Gastroesophageal sphincter (tissue), 4 donors: ENCODE measurements at regions not wholly inside any gene's neighbourhood (a gene's known extent, or its start where the extent isn't known, plus 50 kb on each side); places are given as distances from the start of the nearest gene placed in this dataset.

Experiments used
- ATAC-seq: fragments of 150-250 bp; one replicate; pipeline ENCODE4 v1.9.1; 2016; ENCODE audit warnings: mild to moderate bottlenecking, moderate library complexity
- H3K27ac ChIP-seq, 4 donors: fragments of 200-600 bp; sonication (generic) in 3 of 4; 1 replicate in 3 of 4; 2 replicates in 1 of 4; pipeline ENCODE4 v1.5.1; 2016 to 2019
- H3K27me3 ChIP-seq: fragments of 200-600 bp; sonication (generic); one replicate; pipeline ENCODE4 v1.5.1; 2019
- H3K36me3 ChIP-seq, 2 donors: fragments of 200-600 bp; sonication (generic); one replicate each; pipeline ENCODE4 v1.5.1; 2019; ENCODE audit warnings: control low read depth in 1 of 2
- H3K4me1 ChIP-seq, 3 donors: fragments of 200-600 bp; sonication (generic); 1 replicate in 2 of 3; 2 replicates in 1 of 3; pipeline ENCODE4 v1.5.1; 2016 to 2019; ENCODE audit warnings: control low read depth in 2 of 3
- H3K4me3 ChIP-seq, 2 donors: fragments of 200-600 bp; sonication (generic); one replicate each; pipeline ENCODE4 v1.5.1; 2019; ENCODE audit warnings: mild to moderate bottlenecking in 1 of 2, moderate library complexity in 1 of 2
- H3K9me3 ChIP-seq, 3 donors: fragments of 200-600 bp; sonication (generic); one replicate each; pipeline ENCODE4 v1.5.1; 2017 to 2019; ENCODE audit warnings: control low read depth in 2 of 3
- EP300 ChIP-seq: sonication (generic); formaldehyde crosslinking; IDR thresholded peaks from one replicate; pipeline ENCODE4 v1.6.1; 2017; ENCODE audit warnings: antibody characterized with exemption, mild to moderate bottlenecking
- POLR2A ChIP-seq, 2 donors: fragments of 450-650 bp; IDR thresholded peaks; one replicate each; pipeline ENCODE4 v1.6.1; 2017; ENCODE audit warnings: antibody characterized with exemption in 2 of 2, mild to moderate bottlenecking in 2 of 2, moderate library complexity in 1 of 2
- POLR2AphosphoS5 ChIP-seq: sonication (generic); formaldehyde crosslinking; IDR thresholded peaks from one replicate; pipeline ENCODE4 v1.6.1; 2017; ENCODE audit warnings: antibody characterized with exemption
- WGBS, 2 donors: methylation state at CpG; one replicate each; pipeline ENCODE4 v1.1.5; 2018; ENCODE audit warnings: low coverage in 1 of 2; 5-methylcytosine and 5-hydroxymethylcytosine counted together
- TF ChIP-seq, protein P1 (sequence below), 4 experiments: fragments of 200-600 bp in 2 of 4; fragments of 450-650 bp in 2 of 4; sonication (generic) in 1 of 4; IDR thresholded peaks; one replicate each; pipeline ENCODE4 v1.5.1; 2017 to 2019; ENCODE audit warnings: antibody characterized with exemption in 4 of 4, mild to moderate bottlenecking in 2 of 4, moderate library complexity in 2 of 4

DNA sequence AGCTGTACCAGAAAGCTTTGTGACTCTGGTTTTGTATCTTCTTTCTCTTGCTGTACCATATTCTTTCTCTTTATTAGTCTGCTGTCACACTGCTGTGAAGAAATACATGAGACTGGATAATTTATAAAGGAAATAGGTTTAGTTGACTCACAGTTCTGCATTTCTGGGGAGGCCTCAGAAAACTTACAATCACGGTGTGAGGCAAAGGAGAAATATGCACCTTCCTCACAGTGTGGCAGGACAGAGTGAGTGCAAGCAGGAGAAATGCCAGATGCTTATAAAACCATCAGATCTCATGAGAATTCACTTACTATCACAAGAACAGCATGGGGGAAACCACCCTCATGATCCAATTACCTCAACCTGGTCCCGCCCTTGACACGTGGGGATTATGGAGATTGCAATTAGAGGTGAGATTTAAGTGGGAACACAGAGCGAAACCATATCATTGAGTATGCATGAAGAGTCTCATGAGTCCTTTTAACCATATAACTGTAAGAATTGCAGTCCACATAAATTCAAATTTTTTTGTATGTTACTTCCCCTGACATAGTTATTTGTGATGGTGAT, 67.4 kb upstream of the INPP4B start:
- Histone ChIP-seq H3K9me3 (no peaks in the 10 kb centered on the region), H3K27ac (peak overlapping the region; percentile 50 to 80 (median 62)), H3K4me1 (peaks cover 0 to 20% (median 7%) of the 10 kb centered on the region in 3 donors), H3K36me3 (no peaks in the 10 kb centered on the region), H3K4me3 (no peak overlapping the region), H3K27me3 (no peaks in the 10 kb centered on the region)
- WGBS, 2 donors = 67 to 77% methylated on average over 3 to 4 of the region's 4 CpGs
- peak; percentile 39 for ATAC-seq
- TF ChIP-seq, protein P1, sequence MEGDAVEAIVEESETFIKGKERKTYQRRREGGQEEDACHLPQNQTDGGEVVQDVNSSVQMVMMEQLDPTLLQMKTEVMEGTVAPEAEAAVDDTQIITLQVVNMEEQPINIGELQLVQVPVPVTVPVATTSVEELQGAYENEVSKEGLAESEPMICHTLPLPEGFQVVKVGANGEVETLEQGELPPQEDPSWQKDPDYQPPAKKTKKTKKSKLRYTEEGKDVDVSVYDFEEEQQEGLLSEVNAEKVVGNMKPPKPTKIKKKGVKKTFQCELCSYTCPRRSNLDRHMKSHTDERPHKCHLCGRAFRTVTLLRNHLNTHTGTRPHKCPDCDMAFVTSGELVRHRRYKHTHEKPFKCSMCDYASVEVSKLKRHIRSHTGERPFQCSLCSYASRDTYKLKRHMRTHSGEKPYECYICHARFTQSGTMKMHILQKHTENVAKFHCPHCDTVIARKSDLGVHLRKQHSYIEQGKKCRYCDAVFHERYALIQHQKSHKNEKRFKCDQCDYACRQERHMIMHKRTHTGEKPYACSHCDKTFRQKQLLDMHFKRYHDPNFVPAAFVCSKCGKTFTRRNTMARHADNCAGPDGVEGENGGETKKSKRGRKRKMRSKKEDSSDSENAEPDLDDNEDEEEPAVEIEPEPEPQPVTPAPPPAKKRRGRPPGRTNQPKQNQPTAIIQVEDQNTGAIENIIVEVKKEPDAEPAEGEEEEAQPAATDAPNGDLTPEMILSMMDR (IDR thresholded peaks at IDR 0.05) = no peak
- TF ChIP-seq POLR2AphosphoS5 (no peak), EP300 (no peak), POLR2A (IDR thresholded peaks at IDR 0.05) (no peak)

DNA sequence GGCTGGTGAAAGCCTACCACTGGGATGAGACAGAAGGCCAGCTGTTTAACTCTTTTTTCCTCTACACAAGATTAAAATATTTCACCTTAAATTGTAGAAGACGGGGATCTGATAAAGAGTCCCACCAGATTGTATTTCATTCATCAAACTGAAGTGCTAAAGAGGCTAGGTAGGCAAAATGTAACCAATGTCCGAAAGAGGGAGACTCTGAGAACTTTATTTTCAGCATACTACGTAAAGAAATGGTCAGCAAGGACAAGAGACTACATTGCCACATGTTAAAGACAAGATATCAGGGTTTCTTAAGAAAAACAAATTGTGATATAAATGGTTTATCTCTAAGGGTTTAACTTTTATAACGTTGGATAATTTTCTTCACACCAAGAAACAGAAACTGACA, 71.6 kb upstream of the INPP4B start:
- Histone ChIP-seq H3K4me1 (peaks cover 0 to 6% (median 2%) of the 10 kb centered on the region in 3 donors), H3K36me3 (no peaks in the 10 kb centered on the region), H3K4me3 (no peak overlapping the region), H3K27me3 (no peaks in the 10 kb centered on the region), H3K9me3 (no peaks in the 10 kb centered on the region), H3K27ac (no peak overlapping the region)
- TF ChIP-seq EP300 = no peak
- no peak for TF ChIP-seq POLR2A (IDR thresholded peaks at IDR 0.05)
- 52 to 84% methylated on average over 4 of the region's 4 CpGs for WGBS, 2 donors
- ATAC-seq = no peak

DNA sequence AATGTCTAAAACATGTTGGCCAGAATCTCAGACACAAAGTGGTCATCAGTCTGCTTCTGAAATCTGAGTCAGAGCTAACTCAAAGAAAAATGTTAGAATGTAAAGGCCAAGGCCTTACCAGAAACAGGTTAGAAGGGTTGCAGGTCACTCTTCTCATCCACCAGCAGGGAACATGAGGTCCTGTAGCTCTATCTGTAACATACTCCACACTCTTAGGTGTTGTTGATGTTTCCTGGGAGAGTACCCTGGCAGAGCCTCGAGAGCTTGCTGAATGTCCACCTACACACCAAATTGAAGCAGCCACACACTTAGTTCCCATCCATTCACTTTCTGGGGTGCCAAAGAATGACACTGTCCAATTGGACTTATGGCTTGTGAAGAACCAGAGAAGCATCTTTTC, 76.6 kb upstream of the INPP4B start:
- peak overlapping the region in 1 of 4 donors; percentile 55 for H3K27ac ChIP-seq
- TF ChIP-seq, protein P1 (IDR thresholded peaks at IDR 0.05) = no peak
- TF ChIP-seq POLR2A (IDR thresholded peaks at IDR 0.05) = no peak
- TF ChIP-seq EP300 = no peak
- no peak for TF ChIP-seq POLR2AphosphoS5
- ATAC-seq = no peak
- no peaks in the 10 kb centered on the region for H3K9me3 ChIP-seq
- no peak overlapping the region for H3K4me3 ChIP-seq
- H3K36me3 ChIP-seq = no peaks in the 10 kb centered on the region
- WGBS, 2 donors = 33 to 44% methylated on average over 1 of the region's 1 CpG
- no peaks in the 10 kb centered on the region for H3K27me3 ChIP-seq
- peaks cover 0 to 47% (median 7%) of the 10 kb centered on the region in 3 donors for H3K4me1 ChIP-seq

DNA sequence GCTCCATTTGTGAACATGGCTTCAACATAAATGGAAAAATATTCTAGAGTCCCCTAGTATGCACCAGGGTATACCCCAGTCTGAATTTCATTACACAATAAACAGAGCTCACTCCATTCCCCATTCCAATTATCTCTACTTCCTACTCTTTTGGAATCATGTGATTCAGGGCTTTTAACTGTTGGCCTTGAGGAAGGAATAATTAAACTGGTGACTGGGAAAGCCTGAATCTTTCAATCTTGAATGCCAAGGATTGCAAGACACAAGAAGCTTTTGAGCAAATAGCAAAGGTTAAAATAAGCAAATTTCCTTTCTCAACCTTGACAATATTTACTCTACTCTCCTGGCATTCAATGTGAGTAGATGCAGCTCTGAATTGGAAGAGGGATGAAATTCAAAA, 77.5 kb upstream of the INPP4B start:
- H3K27me3 ChIP-seq = no peaks in the 10 kb centered on the region
- ATAC-seq = peak; percentile 31
- H3K4me3 ChIP-seq = no peak overlapping the region
- no peaks in the 10 kb centered on the region for H3K9me3 ChIP-seq
- peak overlapping the region; percentile 12 to 55 (median 26) for H3K27ac ChIP-seq
- TF ChIP-seq POLR2AphosphoS5 = peak; percentile 70
- TF ChIP-seq, protein P1 (IDR thresholded peaks at IDR 0.05) = no peak
- no peaks in the 10 kb centered on the region for H3K36me3 ChIP-seq
- peaks cover 0 to 53% (median 7%) of the 10 kb centered on the region in 3 donors for H3K4me1 ChIP-seq

DNA sequence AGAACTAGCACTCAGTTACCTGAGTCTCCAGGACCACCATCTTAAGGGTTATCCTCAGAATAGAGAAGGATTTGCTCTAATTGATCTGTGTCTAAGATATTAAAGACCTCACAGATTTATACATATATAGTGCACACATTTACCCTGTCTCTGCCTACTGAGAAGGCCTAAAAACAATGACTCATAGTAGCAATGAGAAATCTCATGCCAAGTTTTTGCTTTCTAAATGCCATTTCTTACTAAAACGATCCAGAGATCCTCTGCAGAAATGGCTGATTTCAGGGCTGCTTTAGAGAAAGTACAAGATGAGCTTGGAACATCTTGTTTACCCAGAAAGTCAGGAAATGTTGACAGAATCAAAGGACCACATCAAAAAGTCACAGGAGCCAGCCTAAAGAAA, 79.1 kb upstream of the INPP4B start:
- Histone ChIP-seq H3K36me3 (no peaks in the 10 kb centered on the region), H3K27ac (peak overlapping the region in 3 of 4 donors; percentile 22 to 62 (median 43)), H3K9me3 (no peaks in the 10 kb centered on the region), H3K4me1 (peaks cover 0 to 50% (median 7%) of the 10 kb centered on the region in 3 donors), H3K27me3 (no peaks in the 10 kb centered on the region), H3K4me3 (no peak overlapping the region)
- TF ChIP-seq POLR2A (IDR thresholded peaks at IDR 0.05) = no peak
- peak; percentile 46 for TF ChIP-seq POLR2AphosphoS5
- 0 to 33% methylated on average over 1 of the region's 1 CpG for WGBS, 2 donors
- peak; percentile 20 for ATAC-seq

DNA sequence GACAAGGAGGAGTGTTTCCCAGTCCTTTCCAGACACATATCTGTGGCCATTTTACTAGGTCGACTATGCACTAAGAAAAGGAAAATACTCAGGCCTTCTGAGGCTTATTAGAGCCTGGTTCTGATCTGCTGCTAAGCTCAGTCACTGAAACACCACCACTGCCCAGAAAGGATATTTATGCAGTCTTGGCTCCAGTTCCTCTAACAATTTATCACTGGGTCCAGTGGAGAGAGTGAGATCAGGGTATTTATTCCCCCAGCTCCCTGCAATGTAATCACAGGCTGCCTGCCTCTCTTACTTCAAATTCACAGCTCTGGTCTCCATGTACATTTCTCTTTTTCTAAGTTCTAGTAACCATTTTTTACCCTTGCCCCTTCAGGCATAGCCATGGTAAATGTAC, 81.6 kb upstream of the INPP4B start:
- Histone ChIP-seq H3K9me3 (no peaks in the 10 kb centered on the region), H3K27ac (peak overlapping the region; percentile 27 to 69 (median 59)), H3K4me1 (peaks cover 0 to 49% (median 7%) of the 10 kb centered on the region in 3 donors), H3K27me3 (no peaks in the 10 kb centered on the region), H3K36me3 (no peaks in the 10 kb centered on the region), H3K4me3 (no peak overlapping the region)
- WGBS, 2 donors = 0 to 57% methylated on average over 1 of the region's 1 CpG
- TF ChIP-seq, protein P1 (IDR thresholded peaks at IDR 0.05) = no peak
- no peak for TF ChIP-seq POLR2A (IDR thresholded peaks at IDR 0.05)
- TF ChIP-seq EP300 = no peak
- TF ChIP-seq POLR2AphosphoS5 = peak; percentile 35
- ATAC-seq = peak; percentile 67
